22Rv1 (cell line): ENCODE measurements at regions not wholly inside any gene's neighbourhood (a gene's known extent, or its start where the extent isn't known, plus 50 kb on each side); places are given as distances from the start of the nearest gene placed in this dataset.

Source experiments
- CTCF ChIP-seq: fragments of 450-650 bp; IDR thresholded peaks from 2 replicates; pipeline ENCODE4 v1.5.1; 2017; ENCODE audit warnings: mild to moderate bottlenecking
- ZFX ChIP-seq: fragments of 450-650 bp; IDR thresholded peaks from 2 replicates; pipeline ENCODE4 v1.6.1; 2017; ENCODE audit warnings: antibody characterized with exemption, borderline replicate concordance

GRCh38 chr7:46143949-46144917, 223.2 kb upstream of the IGFBP3 start:
- TF ChIP-seq CTCF (no peak), ZFX (no peak)
